Activated CD4-positive, CD25-positive, alpha-beta regulatory T cell treated with anti-CD3 and anti-CD28 coated beads, Interleukin-2, amount 50 U/mL, for 72 hours (primary cell): ENCODE measurements at regions not wholly inside any gene's neighbourhood (a gene's known extent, or its start where the extent isn't known, plus 50 kb on each side); places are given as distances from the start of the nearest gene placed in this dataset.

Source experiments
- DNase-seq: peaks from one replicate; pipeline ENCODE4 v3.0.0; 2021

DNA sequence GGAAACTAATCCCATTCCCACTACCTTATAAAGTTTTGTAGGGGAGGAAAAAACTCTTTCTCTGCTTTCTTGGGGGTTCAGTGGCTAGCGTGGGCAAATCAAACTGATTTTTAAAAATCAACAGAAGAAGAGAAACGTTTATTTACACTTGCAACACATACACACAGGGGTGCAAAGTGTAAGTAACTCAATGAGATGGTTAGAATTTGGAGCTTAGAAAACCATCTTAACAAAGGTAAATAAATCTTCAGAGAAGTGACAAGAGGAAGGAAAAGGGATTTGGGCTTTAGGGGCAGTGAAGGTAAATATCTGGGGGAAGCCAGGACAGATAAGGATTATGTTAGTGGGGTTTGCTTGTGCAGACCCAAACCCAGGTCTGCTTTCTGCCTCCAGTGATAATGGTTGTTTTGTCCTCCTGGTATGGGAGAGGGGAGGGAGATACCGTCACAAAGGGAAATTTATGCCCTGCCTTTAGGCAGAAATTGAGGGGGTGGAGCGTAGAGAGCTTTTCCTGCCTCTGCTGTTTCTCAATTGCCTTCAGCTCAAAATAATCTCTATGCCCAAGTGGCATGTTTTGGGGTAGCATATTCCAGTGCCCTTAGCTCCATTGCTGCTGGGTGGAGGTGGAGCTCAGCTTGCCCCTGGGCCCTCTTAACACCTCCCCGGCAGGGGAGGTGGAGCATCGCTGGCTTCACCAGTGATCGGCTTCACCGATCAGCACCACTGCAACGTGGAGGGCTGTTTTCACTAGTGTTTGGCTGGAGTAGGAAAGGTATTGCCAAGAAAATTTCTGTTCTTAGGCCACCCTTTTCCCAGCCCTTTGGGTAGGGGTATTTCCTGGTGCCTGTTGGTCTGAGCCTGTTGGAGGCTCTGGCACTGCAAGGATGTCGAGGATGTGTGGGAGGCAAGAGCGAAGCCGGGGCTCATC lies 92.2 kb downstream of the TEX51 start:
- no peak for DNase-seq

DNA sequence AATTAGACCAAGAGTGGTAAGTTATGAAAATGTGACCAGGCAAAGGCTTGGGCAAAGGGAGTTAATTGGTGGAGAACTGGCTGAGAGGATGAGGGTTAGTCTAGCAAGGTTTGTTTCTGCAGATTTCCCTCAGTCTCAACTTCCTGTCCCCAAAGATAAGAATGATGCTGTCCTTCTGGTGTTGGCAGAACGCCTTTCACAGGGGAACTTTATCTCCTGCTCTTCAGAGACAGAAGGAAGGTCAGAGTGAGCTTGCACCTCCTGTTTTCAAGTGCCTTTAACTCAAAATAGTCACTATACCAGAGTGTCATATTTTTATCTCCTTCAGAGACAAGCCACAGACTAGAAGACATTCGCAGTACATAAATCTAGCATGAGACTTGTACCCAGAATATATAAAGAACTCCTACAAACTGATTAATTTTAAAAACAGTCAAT lies 95.7 kb downstream of the TEX51 start:
- DNase-seq: no peak

DNA sequence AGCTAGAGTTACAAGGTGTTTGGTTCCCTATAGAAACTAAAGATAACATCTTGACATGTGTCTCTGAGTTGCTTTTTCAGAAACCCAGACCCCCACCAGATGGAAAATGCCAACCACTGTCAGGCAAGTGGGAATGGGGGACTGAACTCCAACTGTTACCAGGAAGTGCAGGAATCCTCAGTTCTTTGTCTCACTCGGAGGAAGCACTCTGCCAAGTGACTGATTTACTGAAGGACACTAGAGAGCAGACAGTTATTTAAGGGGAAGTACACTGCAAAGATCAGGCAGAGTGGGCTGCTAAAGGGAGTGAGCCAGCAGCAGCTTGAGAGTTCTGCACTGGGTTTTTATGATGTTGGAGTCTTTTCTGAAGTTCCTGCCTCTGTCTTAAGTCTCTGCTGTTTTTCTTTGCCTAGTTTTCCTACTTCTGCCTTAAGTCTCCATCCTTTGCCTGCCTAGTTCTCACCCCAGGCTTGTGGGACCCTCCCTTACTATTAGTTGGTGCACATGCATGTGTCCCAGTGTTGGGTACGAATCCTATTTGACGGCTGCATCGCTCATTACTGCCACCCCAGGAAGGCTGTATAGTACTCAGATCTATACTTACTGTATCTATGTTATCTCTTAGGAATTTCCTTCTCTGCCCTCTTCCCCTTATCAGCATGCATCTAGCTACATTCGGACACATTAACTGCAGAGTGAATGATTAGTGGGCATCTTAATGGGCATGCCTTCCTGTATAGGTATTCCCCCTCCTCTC lies 97.1 kb downstream of the TEX51 start:
- no peak for DNase-seq

DNA sequence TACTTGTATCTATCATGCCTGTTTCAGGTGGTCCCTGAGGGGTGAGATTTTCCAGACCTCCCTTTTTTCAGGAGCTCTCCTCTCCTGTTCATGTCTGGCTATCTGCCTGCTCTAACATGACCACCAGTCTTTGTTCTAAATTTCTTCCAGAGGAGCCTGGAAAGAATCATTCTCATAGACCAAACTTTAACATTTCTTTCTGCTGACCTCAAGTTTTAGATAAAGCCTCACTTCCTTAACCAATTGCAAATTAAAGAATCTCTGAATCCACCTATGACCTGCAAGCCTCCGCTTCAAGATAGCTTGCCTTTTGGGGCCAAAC lies 97.6 kb downstream of the TEX51 start:
- DNase-seq: no peak
